Adrenal gland (tissue), 9 donors: ENCODE measurements at regions not wholly inside any gene's neighbourhood (a gene's known extent, or its start where the extent isn't known, plus 50 kb on each side); places are given as distances from the start of the nearest gene placed in this dataset.

Experiments
- DNase-seq, 7 donors: peaks; one replicate each; pipeline ENCODE4 v3.0.0-alpha.2; 2019 to 2020
- H3K27ac ChIP-seq, 5 donors: fragments of 200-600 bp; sonication (generic) in 4 of 5; 1 replicate in 3 of 5; 2 replicates in 2 of 5; pipeline versions ENCODE4 v1.5.1 to v1.8.0; 2016 to 2020; ENCODE audit warnings: mild to moderate bottlenecking in 1 of 5
- H3K27me3 ChIP-seq: fragments of 200-600 bp; 2 replicates; pipeline ENCODE4 v1.8.0; 2021
- H3K36me3 ChIP-seq, 2 donors: fragments of 200-600 bp; replicated peaks in 1 of 2; 1 replicate in 1 of 2; 2 replicates in 1 of 2; pipeline versions ENCODE4 v1.5.1 to v1.8.0; 2018 to 2022
- H3K4me1 ChIP-seq, 2 donors: fragments of 200-600 bp; replicated peaks in 1 of 2; 1 replicate in 1 of 2; 2 replicates in 1 of 2; pipeline versions ENCODE4 v1.5.1 to v1.8.0; 2018 to 2021
- H3K4me3 ChIP-seq, 4 donors: fragments of 200-600 bp; sonication (generic) in 3 of 4; one replicate each; pipeline ENCODE4 v1.5.1; 2016 to 2018
- H3K9me3 ChIP-seq, 3 donors: fragments of 200-600 bp; sonication (generic) in 1 of 3; replicated peaks in 1 of 3; 1 replicate in 2 of 3; 2 replicates in 1 of 3; pipeline versions ENCODE4 v1.5.1 to v1.8.0; 2016 to 2021
- CTCF ChIP-seq, 6 experiments: fragments of 450-650 bp in 4 of 6; fragments of 200-600 bp in 2 of 6; sonication (generic) in 1 of 6; IDR thresholded peaks; 1 replicate in 5 of 6; 2 replicates in 1 of 6; pipeline versions ENCODE4 v1.5.1 to v1.8.0; 2016 to 2021; ENCODE audit warnings: antibody characterized with exemption in 6 of 6, mild to moderate bottlenecking in 2 of 6, moderate library complexity in 1 of 6
- POLR2A ChIP-seq, 2 donors: fragments of 450-650 bp; IDR thresholded peaks; one replicate each; pipeline ENCODE4 v1.6.1; 2017; ENCODE audit warnings: antibody characterized with exemption in 2 of 2, mild to moderate bottlenecking in 2 of 2, moderate library complexity in 1 of 2
- WGBS, 4 donors: extraction: QIAGEN DNeasy Blood & Tissue Kit in 2 of 4; methylation state at CpG; one replicate each; pipeline versions ENCODE4 v1.1.5 to v1.1.7; 2013 to 2017; 5-methylcytosine and 5-hydroxymethylcytosine counted together
- intact Hi-C, 2 donors: fragments of 100-400 bp; cut with DNase I; formaldehyde crosslinking; loops; one replicate each; pipeline versions ENCODE4 v1.14.1 to v1.15.0; 2022 to 2023
- donor health status: healthy with polysubstance abuse.
- donor health status: Bipolar disorder and iron deficiency.
- donor health status: DM: yes; HTN: yes; CAD: no.
- donor health status: DM: no; HTN: no; CAD: no.
- donor health status: DM: no; HTN: no; CAD: no.

GRCh38 chr15:39330061-39330460 lies 250.8 kb upstream of the THBS1 start:
- TF ChIP-seq CTCF (IDR thresholded peaks at IDR 0.05) (no peak), POLR2A (IDR thresholded peaks at IDR 0.05) (no peak)
- Histone ChIP-seq H3K9me3 (no peaks in the 10 kb centered on the region), H3K36me3 (no peaks in the 10 kb centered on the region), H3K4me1 (no peaks in the 10 kb centered on the region), H3K4me3 (no peak overlapping the region), H3K27me3 (no peaks in the 10 kb centered on the region), H3K27ac (no peak overlapping the region)
- no peak for DNase-seq
- 61 to 79% (median 66%) methylated on average over 6 of the region's 6 CpGs for WGBS, 4 donors
- intact Hi-C loops: no loop called here

GRCh38 chr15:39331584-39331983 lies 249.3 kb upstream of the THBS1 start:
- Histone ChIP-seq H3K4me1 (no peaks in the 10 kb centered on the region), H3K36me3 (no peaks in the 10 kb centered on the region), H3K9me3 (no peaks in the 10 kb centered on the region), H3K4me3 (no peak overlapping the region), H3K27me3 (no peaks in the 10 kb centered on the region), H3K27ac (no peak overlapping the region)
- DNase-seq: no peak
- intact Hi-C loops: no loop called here
- no peak for TF ChIP-seq POLR2A (IDR thresholded peaks at IDR 0.05)
- no peak for TF ChIP-seq CTCF (IDR thresholded peaks at IDR 0.05)
- 64 to 77% (median 67%) methylated on average over 3 of the region's 3 CpGs for WGBS, 4 donors

- WGBS, 4 donors: 47 to 69% (median 66%) methylated on average over 5 of the region's 5 CpGs
- intact Hi-C loops: no loop called here
- no peaks in the 10 kb centered on the region for H3K36me3 ChIP-seq
- H3K9me3 ChIP-seq: no peaks in the 10 kb centered on the region
- no peaks in the 10 kb centered on the region for H3K27me3 ChIP-seq
- no peak overlapping the region for H3K4me3 ChIP-seq
- H3K4me1 ChIP-seq: no peaks in the 10 kb centered on the region
- no peak overlapping the region for H3K27ac ChIP-seq
- no peak for DNase-seq
- TF ChIP-seq POLR2A (IDR thresholded peaks at IDR 0.05) (no peak), CTCF (IDR thresholded peaks at IDR 0.05) (no peak)
Measured at GRCh38 chr15:39332846-39333245, 248.0 kb upstream of the THBS1 start.

GRCh38 chr15:39333393-39333792 lies 247.5 kb upstream of the THBS1 start:
- Histone ChIP-seq H3K9me3 (no peaks in the 10 kb centered on the region), H3K4me3 (no peak overlapping the region), H3K4me1 (no peaks in the 10 kb centered on the region), H3K36me3 (no peaks in the 10 kb centered on the region), H3K27me3 (no peaks in the 10 kb centered on the region), H3K27ac (no peak overlapping the region)
- no peak for TF ChIP-seq POLR2A (IDR thresholded peaks at IDR 0.05)
- TF ChIP-seq CTCF (IDR thresholded peaks at IDR 0.05): no peak
- intact Hi-C loops: no loop called here
- DNase-seq: no peak
- WGBS, 4 donors: 61 to 84% (median 77%) methylated on average over 3 of the region's 3 CpGs
